ENCODE measurements at regions not wholly inside any gene's neighbourhood (a gene's known extent, or its start where the extent isn't known, plus 50 kb on each side); places are given as distances from the start of the nearest gene placed in this dataset.

GRCh38 chr6:40897390-40898003 is 141.5 kb downstream of the UNC5CL start:
- TF ChIP-seq POLR2A (IDR thresholded peaks at IDR 0.05) (no peak), CTCF (IDR thresholded peaks at IDR 0.05) (no peak)

Data from testis (tissue), 2 donors.